ENCODE measurements at regions not wholly inside any gene's neighbourhood (a gene's known extent, or its start where the extent isn't known, plus 50 kb on each side); places are given as distances from the start of the nearest gene placed in this dataset.

DNA sequence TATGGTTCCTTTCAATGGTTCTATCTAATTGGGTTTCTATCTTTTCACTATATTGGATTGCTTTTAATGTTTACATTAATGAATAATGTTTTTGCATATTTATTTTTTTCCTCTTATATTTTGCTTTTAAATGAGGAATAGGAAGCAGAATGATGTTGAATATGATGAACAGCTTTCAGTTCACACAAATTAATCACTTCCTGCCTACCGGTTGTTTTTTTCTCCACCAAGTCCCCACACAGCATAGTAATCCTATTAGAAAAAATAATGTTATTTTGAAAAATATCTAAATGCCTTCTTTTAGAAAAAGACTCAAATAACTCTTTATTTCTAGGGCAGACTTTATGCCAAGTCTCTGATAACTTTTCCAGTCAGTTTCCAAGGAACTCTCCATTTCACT is 184.9 kb upstream of the MIR17HG start:
- Histone ChIP-seq H3K9me2 (replicated peaks; ENCODE audit: low read length) (no peaks in the 10 kb centered on the region), H3K27ac (ENCODE audit: low read length) (no peak overlapping the region), H3K9ac (ENCODE audit: low read length) (no peak overlapping the region), H3K4me3 (ENCODE audit: low read length) (no peak overlapping the region), H4K20me1 (ENCODE audit: low read length) (no peaks in the 10 kb centered on the region), H2AFZ (ENCODE audit: low read length) (no peak overlapping the region), H3F3A (ENCODE audit: low read length, unreplicated experiment) (no peaks in the 10 kb centered on the region), H3K9me3 (ENCODE audit: low read length) (no peaks in the 10 kb centered on the region), H3K4me2 (ENCODE audit: low read length) (no peak overlapping the region), H3K4me1 (ENCODE audit: insufficient read depth, low read length) (no peaks in the 10 kb centered on the region), H3K79me2 (ENCODE audit: low read length) (no peaks in the 10 kb centered on the region), H3K27me3 (ENCODE audit: low read length) (peaks cover 17% of the 10 kb centered on the region; the same call in 1 of the 2 replicates), H3K36me3 (ENCODE audit: low read depth, low read length) (no peaks in the 10 kb centered on the region)
- DNase-seq (no peak), ATAC-seq (no peak)
- intact Hi-C loops (cut with micrococcal nuclease), result no loop called here
- TF ChIP-seq EZH2 (IDR thresholded peaks at IDR 0.05; ENCODE audit: low read length, unreplicated experiment) (no peak), EZH2phosphoT487 (IDR thresholded peaks at IDR 0.05; ENCODE audit: borderline replicate concordance, low read length) (no peak)
- TF ChIP-seq, protein P1, sequence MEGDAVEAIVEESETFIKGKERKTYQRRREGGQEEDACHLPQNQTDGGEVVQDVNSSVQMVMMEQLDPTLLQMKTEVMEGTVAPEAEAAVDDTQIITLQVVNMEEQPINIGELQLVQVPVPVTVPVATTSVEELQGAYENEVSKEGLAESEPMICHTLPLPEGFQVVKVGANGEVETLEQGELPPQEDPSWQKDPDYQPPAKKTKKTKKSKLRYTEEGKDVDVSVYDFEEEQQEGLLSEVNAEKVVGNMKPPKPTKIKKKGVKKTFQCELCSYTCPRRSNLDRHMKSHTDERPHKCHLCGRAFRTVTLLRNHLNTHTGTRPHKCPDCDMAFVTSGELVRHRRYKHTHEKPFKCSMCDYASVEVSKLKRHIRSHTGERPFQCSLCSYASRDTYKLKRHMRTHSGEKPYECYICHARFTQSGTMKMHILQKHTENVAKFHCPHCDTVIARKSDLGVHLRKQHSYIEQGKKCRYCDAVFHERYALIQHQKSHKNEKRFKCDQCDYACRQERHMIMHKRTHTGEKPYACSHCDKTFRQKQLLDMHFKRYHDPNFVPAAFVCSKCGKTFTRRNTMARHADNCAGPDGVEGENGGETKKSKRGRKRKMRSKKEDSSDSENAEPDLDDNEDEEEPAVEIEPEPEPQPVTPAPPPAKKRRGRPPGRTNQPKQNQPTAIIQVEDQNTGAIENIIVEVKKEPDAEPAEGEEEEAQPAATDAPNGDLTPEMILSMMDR (conservative IDR thresholded peaks at IDR 0.05; ENCODE audit: low read depth, low read length), result no peak
- ChIA-PET CTCF (interaction anchor here (1.0 kb wide), 1 partner anchor 85 kb away, joined by 3 read pairs; no protein-coding TSS in a partner anchor), POLR2A (ENCODE audit: unreplicated experiment) (no interaction called here)
- BruUV-seq (replicated peaks), result no TSS peak

DNA sequence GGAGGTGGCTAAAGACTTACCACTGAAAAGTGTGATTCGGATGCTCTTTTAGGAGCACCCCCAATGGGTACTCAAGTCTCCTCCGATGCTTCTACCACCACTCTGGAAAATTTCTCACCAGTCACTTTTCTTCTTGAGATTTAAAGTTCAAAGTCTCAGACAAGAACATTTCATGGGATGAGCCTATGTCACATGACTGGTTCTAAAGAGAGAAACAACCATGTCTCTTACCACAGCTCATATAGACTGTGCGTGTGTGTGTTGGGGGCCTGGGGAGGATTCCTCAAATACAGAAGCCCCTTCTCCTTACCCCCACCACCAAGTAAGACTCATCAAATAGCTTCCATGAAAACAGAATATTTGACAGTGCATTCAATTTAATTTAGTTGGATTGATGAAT is 181.7 kb upstream of the MIR17HG start:
- ChIA-PET POLR2A (ENCODE audit: unreplicated experiment) (no interaction called here), CTCF (no interaction called here)
- H3K4me1 ChIP-seq (ENCODE audit: insufficient read depth, low read length), result no peaks in the 10 kb centered on the region
- DNase-seq (no peak), ATAC-seq (no peak)
- H3K27ac ChIP-seq (ENCODE audit: low read length), result no peak overlapping the region
- intact Hi-C loops (cut with micrococcal nuclease), result no loop called here
- H3K9me3 ChIP-seq (ENCODE audit: low read length), result no peaks in the 10 kb centered on the region
- no peak overlapping the region for H2AFZ ChIP-seq (ENCODE audit: low read length)
- H3K9ac ChIP-seq (ENCODE audit: low read length), result no peak overlapping the region
- no TSS peak for BruUV-seq (replicated peaks)
- no peak overlapping the region for H3K4me3 ChIP-seq (ENCODE audit: low read length)
- no peaks in the 10 kb centered on the region for H3K79me2 ChIP-seq (ENCODE audit: low read length)
- no peaks in the 10 kb centered on the region for H4K20me1 ChIP-seq (ENCODE audit: low read length)
- H3K27me3 ChIP-seq (ENCODE audit: low read length), result peaks cover 16% of the 10 kb centered on the region
- TF ChIP-seq EZH2phosphoT487 (IDR thresholded peaks at IDR 0.05; ENCODE audit: borderline replicate concordance, low read length) (no peak), EZH2 (IDR thresholded peaks at IDR 0.05; ENCODE audit: low read length, unreplicated experiment) (no peak)
- TF ChIP-seq, protein P1 (conservative IDR thresholded peaks at IDR 0.05; ENCODE audit: low read depth, low read length), result no peak
- no peaks in the 10 kb centered on the region for H3K9me2 ChIP-seq (replicated peaks; ENCODE audit: low read length)
- no peak overlapping the region for H3K4me2 ChIP-seq (ENCODE audit: low read length)
- H3F3A ChIP-seq (ENCODE audit: low read length, unreplicated experiment), result no peaks in the 10 kb centered on the region
- no peaks in the 10 kb centered on the region for H3K36me3 ChIP-seq (ENCODE audit: low read depth, low read length)

DNA sequence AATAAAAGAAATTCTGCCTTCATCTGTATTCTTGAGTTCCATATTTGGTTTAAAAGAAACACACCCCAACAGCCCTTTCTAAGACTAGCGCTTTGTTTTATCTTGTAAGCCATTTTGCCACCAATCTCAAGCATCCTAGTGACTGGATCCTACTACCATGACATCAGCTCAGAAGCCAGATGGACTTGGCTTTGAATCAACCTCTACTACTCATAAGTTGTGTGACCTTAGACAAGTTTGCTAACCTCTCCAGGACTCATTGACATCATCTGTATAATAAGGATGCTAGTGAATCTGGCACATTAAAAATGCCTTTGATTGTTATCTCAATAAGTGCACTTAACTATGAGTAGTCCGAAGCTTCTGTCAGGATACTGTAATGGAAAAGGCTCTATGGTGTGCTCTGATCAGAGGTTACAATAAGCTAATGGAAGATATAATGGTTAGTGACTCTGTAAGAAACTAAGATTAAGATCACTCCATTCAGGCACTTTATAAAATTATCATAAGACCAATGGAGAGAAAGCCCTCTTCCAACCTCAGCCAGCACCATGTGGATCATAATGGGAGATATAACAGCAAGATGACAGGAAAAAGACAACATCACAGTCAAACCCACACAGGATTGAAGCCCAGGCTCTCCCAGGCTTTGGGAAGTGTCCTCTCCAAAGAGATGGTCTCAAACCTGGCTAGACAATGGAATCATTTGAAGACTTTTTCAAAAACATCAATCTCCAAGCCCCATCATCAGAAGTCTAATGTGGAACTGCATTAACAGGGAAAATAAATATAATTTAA is 180.6 kb upstream of the MIR17HG start:
- ATAC-seq (no peak), DNase-seq (no peak)
- no TSS peak for BruUV-seq (replicated peaks)
- H3K27ac ChIP-seq (ENCODE audit: low read length), result no peak overlapping the region
- H2AFZ ChIP-seq (ENCODE audit: low read length), result no peak overlapping the region
- no peaks in the 10 kb centered on the region for H3K9me2 ChIP-seq (replicated peaks; ENCODE audit: low read length)
- intact Hi-C loops (cut with micrococcal nuclease), result no loop called here
- H3K79me2 ChIP-seq (ENCODE audit: low read length), result no peaks in the 10 kb centered on the region
- peaks cover 24% of the 10 kb centered on the region for H3K27me3 ChIP-seq (ENCODE audit: low read length)
- H3K36me3 ChIP-seq (ENCODE audit: low read depth, low read length), result no peaks in the 10 kb centered on the region
- H3K4me2 ChIP-seq (ENCODE audit: low read length), result no peak overlapping the region
- no peak overlapping the region for H3K9ac ChIP-seq (ENCODE audit: low read length)
- TF ChIP-seq EZH2 (IDR thresholded peaks at IDR 0.05; ENCODE audit: low read length, unreplicated experiment) (no peak), EZH2phosphoT487 (IDR thresholded peaks at IDR 0.05; ENCODE audit: borderline replicate concordance, low read length) (no peak)
- TF ChIP-seq, protein P1 (conservative IDR thresholded peaks at IDR 0.05; ENCODE audit: low read depth, low read length), result no peak
- no peaks in the 10 kb centered on the region for H4K20me1 ChIP-seq (ENCODE audit: low read length)
- CTCF ChIA-PET, result no interaction called here
- POLR2A ChIA-PET (ENCODE audit: unreplicated experiment), result no interaction called here
- no peaks in the 10 kb centered on the region for H3F3A ChIP-seq (ENCODE audit: low read length, unreplicated experiment)
- H3K4me3 ChIP-seq (ENCODE audit: low read length), result no peak overlapping the region
- H3K9me3 ChIP-seq (ENCODE audit: low read length), result no peaks in the 10 kb centered on the region
- no peaks in the 10 kb centered on the region for H3K4me1 ChIP-seq (ENCODE audit: insufficient read depth, low read length)
